ENCODE measurements at regions not wholly inside any gene's neighbourhood (a gene's known extent, or its start where the extent isn't known, plus 50 kb on each side); places are given as distances from the start of the nearest gene placed in this dataset.

- Histone ChIP-seq H3K9ac (ENCODE audit: low read depth, low read length) (no peak overlapping the region), H3K4me1 (ENCODE audit: control insufficient read depth, insufficient read depth, low read length) (peaks cover 13% of the 10 kb centered on the region), H3K4me3 (ENCODE audit: low read depth, low read length) (no peak overlapping the region), H3K27me3 (ENCODE audit: control insufficient read depth, insufficient read depth, low read length) (no peaks in the 10 kb centered on the region), H3K36me3 (ENCODE audit: control insufficient read depth, insufficient read depth, low read length) (no peaks in the 10 kb centered on the region), H3K9me3 (ENCODE audit: control insufficient read depth, insufficient read depth, low read length) (no peaks in the 10 kb centered on the region)
Observed at GRCh38 chr12:45577844-45578399, 151.6 kb upstream of the ARID2 start.

GRCh38 chr12:45580356-45580969 is 149.0 kb upstream of the ARID2 start:
- no peaks in the 10 kb centered on the region for H3K36me3 ChIP-seq (ENCODE audit: control insufficient read depth, insufficient read depth, low read length)
- no peak overlapping the region for H3K9ac ChIP-seq (ENCODE audit: low read depth, low read length)
- H3K9me3 ChIP-seq (ENCODE audit: control insufficient read depth, insufficient read depth, low read length) = no peaks in the 10 kb centered on the region

GRCh38 chr12:45581112-45581511 is 148.4 kb upstream of the ARID2 start:
- no peak overlapping the region for H3K4me3 ChIP-seq (ENCODE audit: low read depth, low read length)
- no peaks in the 10 kb centered on the region for H3K27me3 ChIP-seq (ENCODE audit: control insufficient read depth, insufficient read depth, low read length)
- H3K36me3 ChIP-seq (ENCODE audit: control insufficient read depth, insufficient read depth, low read length) = no peaks in the 10 kb centered on the region
- H3K9ac ChIP-seq (ENCODE audit: low read depth, low read length) = no peak overlapping the region
- H3K9me3 ChIP-seq (ENCODE audit: control insufficient read depth, insufficient read depth, low read length) = no peaks in the 10 kb centered on the region
- H3K4me1 ChIP-seq (ENCODE audit: control insufficient read depth, insufficient read depth, low read length) = peaks cover 7% of the 10 kb centered on the region

More at GRCh38 chr12:45580356-45580969, 149.0 kb upstream of the ARID2 start:
- Histone ChIP-seq H3K27me3 (ENCODE audit: control insufficient read depth, insufficient read depth, low read length) (no peaks in the 10 kb centered on the region), H3K4me1 (ENCODE audit: control insufficient read depth, insufficient read depth, low read length) (peaks cover 13% of the 10 kb centered on the region), H3K4me3 (ENCODE audit: low read depth, low read length) (no peak overlapping the region)

- Histone ChIP-seq H3K4me3 (ENCODE audit: low read depth, low read length) (no peak overlapping the region), H3K36me3 (ENCODE audit: control insufficient read depth, insufficient read depth, low read length) (no peaks in the 10 kb centered on the region), H3K27me3 (ENCODE audit: control insufficient read depth, insufficient read depth, low read length) (no peaks in the 10 kb centered on the region), H3K9ac (ENCODE audit: low read depth, low read length) (no peak overlapping the region), H3K4me1 (ENCODE audit: control insufficient read depth, insufficient read depth, low read length) (no peaks in the 10 kb centered on the region), H3K9me3 (ENCODE audit: control insufficient read depth, insufficient read depth, low read length) (no peaks in the 10 kb centered on the region)
Observed at GRCh38 chr12:45582536-45582935, 147.0 kb upstream of the ARID2 start.

GRCh38 chr12:45582986-45583659 is 146.4 kb upstream of the ARID2 start:
- Histone ChIP-seq H3K9me3 (ENCODE audit: control insufficient read depth, insufficient read depth, low read length) (no peaks in the 10 kb centered on the region), H3K9ac (ENCODE audit: low read depth, low read length) (no peak overlapping the region), H3K4me1 (ENCODE audit: control insufficient read depth, insufficient read depth, low read length) (no peaks in the 10 kb centered on the region), H3K36me3 (ENCODE audit: control insufficient read depth, insufficient read depth, low read length) (no peaks in the 10 kb centered on the region), H3K4me3 (ENCODE audit: low read depth, low read length) (no peak overlapping the region), H3K27me3 (ENCODE audit: control insufficient read depth, insufficient read depth, low read length) (no peaks in the 10 kb centered on the region)

- no peaks in the 10 kb centered on the region for H3K36me3 ChIP-seq (ENCODE audit: control insufficient read depth, insufficient read depth, low read length)
- no peaks in the 10 kb centered on the region for H3K9me3 ChIP-seq (ENCODE audit: control insufficient read depth, insufficient read depth, low read length)
- H3K27me3 ChIP-seq (ENCODE audit: control insufficient read depth, insufficient read depth, low read length) = no peaks in the 10 kb centered on the region
- no peaks in the 10 kb centered on the region for H3K4me1 ChIP-seq (ENCODE audit: control insufficient read depth, insufficient read depth, low read length)
- no peak overlapping the region for H3K9ac ChIP-seq (ENCODE audit: low read depth, low read length)
- no peak overlapping the region for H3K4me3 ChIP-seq (ENCODE audit: low read depth, low read length)
Observed at GRCh38 chr12:45584336-45584735, 145.2 kb upstream of the ARID2 start.

- Histone ChIP-seq H3K4me1 (ENCODE audit: control insufficient read depth, insufficient read depth, low read length) (no peaks in the 10 kb centered on the region), H3K9ac (ENCODE audit: low read depth, low read length) (no peak overlapping the region), H3K27me3 (ENCODE audit: control insufficient read depth, insufficient read depth, low read length) (no peaks in the 10 kb centered on the region), H3K4me3 (ENCODE audit: low read depth, low read length) (no peak overlapping the region), H3K36me3 (ENCODE audit: control insufficient read depth, insufficient read depth, low read length) (no peaks in the 10 kb centered on the region), H3K9me3 (ENCODE audit: control insufficient read depth, insufficient read depth, low read length) (no peaks in the 10 kb centered on the region)
Observed at GRCh38 chr12:45585522-45586230, 143.8 kb upstream of the ARID2 start.

- no peaks in the 10 kb centered on the region for H3K4me1 ChIP-seq (ENCODE audit: control insufficient read depth, insufficient read depth, low read length)
- no peaks in the 10 kb centered on the region for H3K36me3 ChIP-seq (ENCODE audit: control insufficient read depth, insufficient read depth, low read length)
- H3K9me3 ChIP-seq (ENCODE audit: control insufficient read depth, insufficient read depth, low read length) = no peaks in the 10 kb centered on the region
- no peaks in the 10 kb centered on the region for H3K27me3 ChIP-seq (ENCODE audit: control insufficient read depth, insufficient read depth, low read length)
- no peak overlapping the region for H3K9ac ChIP-seq (ENCODE audit: low read depth, low read length)
- no peak overlapping the region for H3K4me3 ChIP-seq (ENCODE audit: low read depth, low read length)
Observed at GRCh38 chr12:45586486-45586885, 143.0 kb upstream of the ARID2 start.

- Histone ChIP-seq H3K4me3 (ENCODE audit: low read depth, low read length) (no peak overlapping the region), H3K9me3 (ENCODE audit: control insufficient read depth, insufficient read depth, low read length) (no peaks in the 10 kb centered on the region), H3K4me1 (ENCODE audit: control insufficient read depth, insufficient read depth, low read length) (no peaks in the 10 kb centered on the region), H3K9ac (ENCODE audit: low read depth, low read length) (no peak overlapping the region), H3K27me3 (ENCODE audit: control insufficient read depth, insufficient read depth, low read length) (no peaks in the 10 kb centered on the region), H3K36me3 (ENCODE audit: control insufficient read depth, insufficient read depth, low read length) (no peaks in the 10 kb centered on the region)
Observed at GRCh38 chr12:45587012-45587411, 142.5 kb upstream of the ARID2 start.

- Histone ChIP-seq H3K36me3 (ENCODE audit: control insufficient read depth, insufficient read depth, low read length) (no peaks in the 10 kb centered on the region), H3K4me3 (ENCODE audit: low read depth, low read length) (no peak overlapping the region), H3K4me1 (ENCODE audit: control insufficient read depth, insufficient read depth, low read length) (no peaks in the 10 kb centered on the region)
Observed at GRCh38 chr12:45587877-45588533, 141.5 kb upstream of the ARID2 start.

GRCh38 chr12:45590646-45591045 is 138.9 kb upstream of the ARID2 start:
- Histone ChIP-seq H3K4me1 (ENCODE audit: control insufficient read depth, insufficient read depth, low read length) (no peaks in the 10 kb centered on the region), H3K27me3 (ENCODE audit: control insufficient read depth, insufficient read depth, low read length) (no peaks in the 10 kb centered on the region), H3K9me3 (ENCODE audit: control insufficient read depth, insufficient read depth, low read length) (no peaks in the 10 kb centered on the region), H3K9ac (ENCODE audit: low read depth, low read length) (no peak overlapping the region), H3K4me3 (ENCODE audit: low read depth, low read length) (no peak overlapping the region), H3K36me3 (ENCODE audit: control insufficient read depth, insufficient read depth, low read length) (no peaks in the 10 kb centered on the region)

More at GRCh38 chr12:45587877-45588533, 141.5 kb upstream of the ARID2 start:
- Histone ChIP-seq H3K27me3 (ENCODE audit: control insufficient read depth, insufficient read depth, low read length) (no peaks in the 10 kb centered on the region), H3K9ac (ENCODE audit: low read depth, low read length) (no peak overlapping the region), H3K9me3 (ENCODE audit: control insufficient read depth, insufficient read depth, low read length) (no peaks in the 10 kb centered on the region)
